DND-41 (cell line): ENCODE measurements at regions not wholly inside any gene's neighbourhood (a gene's known extent, or its start where the extent isn't known, plus 50 kb on each side); places are given as distances from the start of the nearest gene placed in this dataset.

Experiments used
- ATAC-seq: fragments of 200-7000 bp; cut with Tn5 transposase; 3 replicates; pipeline ENCODE4 v1.9.1; 2021; ENCODE audit warnings: low read depth; ENCODE audit not compliant: insufficient read depth
- DNase-seq: peaks from one replicate; pipeline ENCODE4 v3.0.0-alpha.2; 2020
- H2AFZ ChIP-seq: 2 replicates; pipeline ENCODE4 v1.6.0; 2012; ENCODE audit warnings: low read depth, low read length
- H3K27ac ChIP-seq: 2 replicates; pipeline ENCODE4 v1.5.1; 2012; ENCODE audit warnings: low read length, inconsistent platforms
- H3K27me3 ChIP-seq: fragments of 200-600 bp; sonication (generic); 2 replicates; pipeline ENCODE4 v1.6.0; 2012; ENCODE audit warnings: low read length, mild to moderate bottlenecking, inconsistent platforms; ENCODE audit not compliant: insufficient read depth, poor library complexity
- H3K36me3 ChIP-seq: 2 replicates; pipeline ENCODE4 v1.5.1; 2012; ENCODE audit warnings: low read length, inconsistent platforms; ENCODE audit not compliant: insufficient read depth
- H3K4me1 ChIP-seq: 2 replicates; pipeline ENCODE4 v1.5.1; 2012; ENCODE audit warnings: mild to moderate bottlenecking, low read length; ENCODE audit not compliant: insufficient read depth
- H3K4me2 ChIP-seq: 2 replicates; pipeline ENCODE4 v1.6.0; 2012; ENCODE audit warnings: mild to moderate bottlenecking, moderate library complexity, low read length, inconsistent platforms; ENCODE audit not compliant: insufficient read depth
- H3K4me3 ChIP-seq, 2 experiments: fragments of 200-600 bp in 1 of 2; shearing (Covaris generic) in 1 of 2; 2 replicates each; pipeline ENCODE4 v1.5.1; 2012 to 2016; ENCODE audit warnings: inconsistent platforms in 2 of 2, low read length in 2 of 2, mild to moderate bottlenecking in 2 of 2, low read depth in 1 of 2, moderate library complexity in 1 of 2
- H3K79me2 ChIP-seq: 2 replicates; pipeline ENCODE4 v1.6.0; 2012; ENCODE audit warnings: low read length, inconsistent platforms; ENCODE audit not compliant: insufficient read depth
- H3K9ac ChIP-seq: 2 replicates; pipeline ENCODE4 v1.6.0; 2012; ENCODE audit warnings: low read depth, mild to moderate bottlenecking, inconsistent platforms, low read length, moderate library complexity
- H3K9me3 ChIP-seq: 2 replicates; pipeline ENCODE4 v1.5.1; 2012; ENCODE audit warnings: low read length, moderate library complexity, mild to moderate bottlenecking, inconsistent platforms; ENCODE audit not compliant: insufficient read depth, severe bottlenecking
- H4K20me1 ChIP-seq: 2 replicates; pipeline ENCODE4 v1.6.0; 2012; ENCODE audit warnings: low read length; ENCODE audit not compliant: insufficient read depth
- EZH2 ChIP-seq: IDR thresholded peaks from 3 replicates; pipeline ENCODE4 v1.6.1; 2012; ENCODE audit warnings: borderline replicate concordance, low read depth, mild to moderate bottlenecking, moderate library complexity, low read length, inconsistent platforms; ENCODE audit not compliant: severe bottlenecking
- TF ChIP-seq, protein P1 (sequence below): IDR thresholded peaks from 2 replicates; pipeline ENCODE4 v1.5.1; 2012; ENCODE audit warnings: borderline replicate concordance, low read length, moderate library complexity, mild to moderate bottlenecking; ENCODE audit not compliant: poor library complexity, severe bottlenecking; ENCODE audit errors: extremely low read depth

DNA sequence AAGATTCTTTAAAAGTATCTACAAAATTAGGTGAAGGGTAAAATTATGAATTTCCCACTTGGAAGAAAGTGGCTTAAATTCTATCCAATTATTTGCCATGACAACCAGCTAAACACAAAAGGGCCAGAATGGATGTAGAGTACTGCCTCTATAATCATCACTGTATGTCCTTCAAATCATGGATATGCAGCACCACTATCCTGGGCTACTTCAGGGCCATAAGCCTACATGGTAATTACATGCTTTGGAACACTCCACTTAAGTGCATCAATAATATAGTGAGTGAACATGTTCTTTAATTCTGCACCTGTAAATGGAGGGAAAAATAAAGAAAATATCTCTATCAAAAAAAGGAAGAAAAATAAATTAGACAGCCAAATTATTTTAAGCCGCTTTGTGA, 575.2 kb downstream of the ISL1 start:
- no peak for DNase-seq
- no peak overlapping the region for H3K9ac ChIP-seq
- H3K79me2 ChIP-seq, result no peaks in the 10 kb centered on the region
- H4K20me1 ChIP-seq, result no peaks in the 10 kb centered on the region
- H3K4me3 ChIP-seq, result no peak overlapping the region
- H3K27me3 ChIP-seq, result no peaks in the 10 kb centered on the region
- H3K27ac ChIP-seq, result no peak overlapping the region
- TF ChIP-seq, protein P1, sequence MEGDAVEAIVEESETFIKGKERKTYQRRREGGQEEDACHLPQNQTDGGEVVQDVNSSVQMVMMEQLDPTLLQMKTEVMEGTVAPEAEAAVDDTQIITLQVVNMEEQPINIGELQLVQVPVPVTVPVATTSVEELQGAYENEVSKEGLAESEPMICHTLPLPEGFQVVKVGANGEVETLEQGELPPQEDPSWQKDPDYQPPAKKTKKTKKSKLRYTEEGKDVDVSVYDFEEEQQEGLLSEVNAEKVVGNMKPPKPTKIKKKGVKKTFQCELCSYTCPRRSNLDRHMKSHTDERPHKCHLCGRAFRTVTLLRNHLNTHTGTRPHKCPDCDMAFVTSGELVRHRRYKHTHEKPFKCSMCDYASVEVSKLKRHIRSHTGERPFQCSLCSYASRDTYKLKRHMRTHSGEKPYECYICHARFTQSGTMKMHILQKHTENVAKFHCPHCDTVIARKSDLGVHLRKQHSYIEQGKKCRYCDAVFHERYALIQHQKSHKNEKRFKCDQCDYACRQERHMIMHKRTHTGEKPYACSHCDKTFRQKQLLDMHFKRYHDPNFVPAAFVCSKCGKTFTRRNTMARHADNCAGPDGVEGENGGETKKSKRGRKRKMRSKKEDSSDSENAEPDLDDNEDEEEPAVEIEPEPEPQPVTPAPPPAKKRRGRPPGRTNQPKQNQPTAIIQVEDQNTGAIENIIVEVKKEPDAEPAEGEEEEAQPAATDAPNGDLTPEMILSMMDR, result no peak
- no peak for TF ChIP-seq EZH2
- H2AFZ ChIP-seq, result no peak overlapping the region
- H3K36me3 ChIP-seq, result no peaks in the 10 kb centered on the region
- H3K4me2 ChIP-seq, result no peak overlapping the region
- H3K4me1 ChIP-seq, result no peaks in the 10 kb centered on the region
- no peak for ATAC-seq
- H3K9me3 ChIP-seq, result no peaks in the 10 kb centered on the region

DNA sequence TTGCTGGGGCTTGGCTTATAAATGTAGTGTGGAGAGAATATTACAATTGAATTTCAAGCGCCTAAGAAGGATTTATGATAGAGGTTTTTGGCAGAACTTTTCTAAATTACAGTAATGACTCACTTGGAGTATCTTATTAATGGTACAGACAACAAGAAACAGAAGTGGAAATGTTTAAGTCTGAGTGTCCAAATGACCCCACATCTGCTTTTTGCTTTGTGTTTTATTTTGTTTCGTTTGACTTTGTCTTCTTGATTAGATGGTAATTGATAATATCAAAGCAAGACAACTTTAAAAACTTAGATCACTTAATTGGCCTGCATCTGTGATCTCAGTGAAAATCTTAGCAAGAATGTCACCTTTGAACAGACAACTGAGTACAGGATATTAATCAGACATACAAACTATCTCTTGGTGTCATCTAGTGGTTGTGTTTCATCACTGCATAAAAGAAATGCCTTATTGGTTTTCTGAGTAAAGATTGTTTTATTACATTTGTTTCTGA, 577.4 kb downstream of the ISL1 start:
- no peak for TF ChIP-seq EZH2
- TF ChIP-seq, protein P1, result peak; percentile 60
- Histone ChIP-seq H4K20me1 (no peaks in the 10 kb centered on the region), H3K4me1 (no peaks in the 10 kb centered on the region), H3K9me3 (no peaks in the 10 kb centered on the region), H3K9ac (no peak overlapping the region), H3K79me2 (no peaks in the 10 kb centered on the region), H3K4me3 (no peak overlapping the region), H2AFZ (no peak overlapping the region), H3K36me3 (no peaks in the 10 kb centered on the region), H3K27me3 (no peaks in the 10 kb centered on the region), H3K27ac (no peak overlapping the region), H3K4me2 (no peak overlapping the region)
- DNase-seq, result no peak
- 0 out of 3 replicates have a peak, but pooled peaks have one; percentile 40 for ATAC-seq

DNA sequence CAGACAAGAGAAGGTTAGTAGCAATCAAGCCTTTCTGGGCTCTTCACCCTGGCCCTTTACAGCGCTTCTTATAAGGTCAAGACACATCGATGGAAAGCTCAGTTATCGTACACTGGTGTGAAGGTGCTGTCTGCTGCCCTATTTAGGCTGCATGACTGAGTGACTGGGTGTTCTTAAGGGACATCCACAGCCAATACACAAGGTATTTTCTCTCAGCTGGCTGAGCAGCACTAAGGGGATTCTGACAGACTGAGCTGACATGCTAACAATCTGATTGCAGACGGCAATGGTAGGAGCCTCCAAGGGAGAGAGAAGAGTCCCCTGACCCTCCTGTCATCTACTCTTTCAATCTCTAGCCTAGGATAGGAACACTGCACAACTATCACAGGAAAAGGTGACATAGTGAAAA, 577.9 kb downstream of the ISL1 start:
- no peak for ATAC-seq
- H3K4me2 ChIP-seq, result no peak overlapping the region
- TF ChIP-seq EZH2, result no peak
- TF ChIP-seq, protein P1, result no peak
- H3K4me1 ChIP-seq, result no peaks in the 10 kb centered on the region
- H2AFZ ChIP-seq, result no peak overlapping the region
- H3K4me3 ChIP-seq, result no peak overlapping the region
- H3K9me3 ChIP-seq, result no peaks in the 10 kb centered on the region
- H3K36me3 ChIP-seq, result no peaks in the 10 kb centered on the region
- no peaks in the 10 kb centered on the region for H3K27me3 ChIP-seq
- no peak overlapping the region for H3K9ac ChIP-seq
- H3K79me2 ChIP-seq, result no peaks in the 10 kb centered on the region
- no peak for DNase-seq
- no peaks in the 10 kb centered on the region for H4K20me1 ChIP-seq
- no peak overlapping the region for H3K27ac ChIP-seq

DNA sequence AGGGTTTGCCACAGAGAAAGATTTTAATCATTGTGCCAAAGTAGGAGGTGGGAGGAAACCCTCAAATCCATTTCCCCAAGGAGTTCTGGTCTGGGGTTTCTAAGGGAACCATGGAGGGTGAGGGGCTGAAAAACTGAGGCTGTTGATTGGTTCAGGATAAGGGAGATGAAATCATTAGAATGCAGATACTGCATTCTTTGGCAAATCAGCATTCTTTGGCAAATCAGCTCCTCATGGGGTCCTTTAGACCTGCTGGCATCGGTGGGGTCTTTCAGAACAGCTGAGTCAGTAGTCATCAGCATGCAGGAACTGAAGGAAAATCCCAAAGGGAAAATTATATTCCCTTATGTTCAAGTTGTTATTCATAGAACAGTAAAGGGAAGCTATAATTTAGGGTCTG, 585.5 kb downstream of the ISL1 start:
- Histone ChIP-seq H2AFZ (no peak overlapping the region), H4K20me1 (no peaks in the 10 kb centered on the region), H3K27ac (no peak overlapping the region), H3K4me1 (no peaks in the 10 kb centered on the region), H3K79me2 (no peaks in the 10 kb centered on the region), H3K9ac (no peak overlapping the region), H3K4me3 (no peak overlapping the region), H3K4me2 (no peak overlapping the region), H3K36me3 (no peaks in the 10 kb centered on the region), H3K27me3 (no peaks in the 10 kb centered on the region), H3K9me3 (no peaks in the 10 kb centered on the region)
- DNase-seq (no peak), ATAC-seq (no peak)
- TF ChIP-seq, protein P1, result no peak
